ENCODE measurements at regions not wholly inside any gene's neighbourhood (a gene's known extent, or its start where the extent isn't known, plus 50 kb on each side); places are given as distances from the start of the nearest gene placed in this dataset.

DNA sequence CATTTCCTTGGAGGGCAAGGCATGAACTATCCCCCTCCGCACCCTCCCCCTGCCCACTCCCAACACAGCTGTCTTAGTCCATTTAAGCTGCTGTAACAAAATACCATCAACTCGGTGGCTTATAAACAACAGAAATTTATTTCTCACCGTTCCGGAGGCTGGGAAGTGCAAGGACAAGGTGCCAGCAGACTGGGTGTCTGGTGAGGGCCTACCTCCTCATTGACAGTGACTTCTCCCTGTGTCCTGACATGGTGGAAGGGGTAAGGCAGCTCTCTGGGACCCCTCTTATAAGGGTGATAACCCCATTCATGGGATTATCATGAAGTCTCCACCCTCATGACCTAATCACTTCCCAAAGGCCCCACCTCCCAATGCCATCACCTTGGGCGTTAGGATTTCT is 114.3 kb upstream of the MAFB start:
- TF ChIP-seq, protein P1, sequence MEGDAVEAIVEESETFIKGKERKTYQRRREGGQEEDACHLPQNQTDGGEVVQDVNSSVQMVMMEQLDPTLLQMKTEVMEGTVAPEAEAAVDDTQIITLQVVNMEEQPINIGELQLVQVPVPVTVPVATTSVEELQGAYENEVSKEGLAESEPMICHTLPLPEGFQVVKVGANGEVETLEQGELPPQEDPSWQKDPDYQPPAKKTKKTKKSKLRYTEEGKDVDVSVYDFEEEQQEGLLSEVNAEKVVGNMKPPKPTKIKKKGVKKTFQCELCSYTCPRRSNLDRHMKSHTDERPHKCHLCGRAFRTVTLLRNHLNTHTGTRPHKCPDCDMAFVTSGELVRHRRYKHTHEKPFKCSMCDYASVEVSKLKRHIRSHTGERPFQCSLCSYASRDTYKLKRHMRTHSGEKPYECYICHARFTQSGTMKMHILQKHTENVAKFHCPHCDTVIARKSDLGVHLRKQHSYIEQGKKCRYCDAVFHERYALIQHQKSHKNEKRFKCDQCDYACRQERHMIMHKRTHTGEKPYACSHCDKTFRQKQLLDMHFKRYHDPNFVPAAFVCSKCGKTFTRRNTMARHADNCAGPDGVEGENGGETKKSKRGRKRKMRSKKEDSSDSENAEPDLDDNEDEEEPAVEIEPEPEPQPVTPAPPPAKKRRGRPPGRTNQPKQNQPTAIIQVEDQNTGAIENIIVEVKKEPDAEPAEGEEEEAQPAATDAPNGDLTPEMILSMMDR (IDR thresholded peaks at IDR 0.05; ENCODE audit: low read depth, low read length) = no peak
- no peak for TF ChIP-seq EZH2phosphoT487 (IDR thresholded peaks at IDR 0.05; ENCODE audit: low read depth)

Data from OCI-LY3 (cell line).